HL-60 (cell line): ENCODE measurements at regions not wholly inside any gene's neighbourhood (a gene's known extent, or its start where the extent isn't known, plus 50 kb on each side); places are given as distances from the start of the nearest gene placed in this dataset.

Experiments used
- DNase-seq, 2 experiments: peaks; one replicate each; pipeline ENCODE4 v3.0.0-alpha.2; 2010 to 2020; ENCODE audit warnings: low read depth in 1 of 2, low spot score in 1 of 2
- H3K27ac ChIP-seq: fragments of 250-450 bp; sonication (Bioruptor Pico); replicated peaks from 2 replicates; pipeline ENCODE4 v1.5.1; 2020; ENCODE audit warnings: mild to moderate bottlenecking, moderate library complexity
- H3K27me3 ChIP-seq: fragments of 250-450 bp; sonication (Bioruptor Pico); 2 replicates; pipeline ENCODE4 v1.5.1; 2021; ENCODE audit warnings: mild to moderate bottlenecking, moderate library complexity; ENCODE audit not compliant: insufficient read depth, poor library complexity, severe bottlenecking
- H3K4me3 ChIP-seq: replicated peaks from 2 replicates; pipeline ENCODE4 v1.5.1; 2011; ENCODE audit warnings: mild to moderate bottlenecking, control low read depth, low read length; ENCODE audit not compliant: insufficient read depth
- CTCF ChIP-seq: IDR thresholded peaks from one replicate; pipeline ENCODE4 v1.5.1; 2011; ENCODE audit warnings: low read length, control low read depth, inconsistent platforms; ENCODE audit not compliant: insufficient read depth
- GABPA ChIP-seq: IDR thresholded peaks from 2 replicates; pipeline ENCODE4 v1.6.1; 2012; ENCODE audit warnings: low read depth
- POLR2AphosphoS5 ChIP-seq: IDR thresholded peaks from 2 replicates; pipeline ENCODE4 v1.6.1; 2012; ENCODE audit warnings: low read depth
- REST ChIP-seq: IDR thresholded peaks from 2 replicates; pipeline ENCODE4 v1.6.1; 2012; ENCODE audit warnings: low read depth; ENCODE audit not compliant: insufficient replicate concordance
- SPI1 ChIP-seq: IDR thresholded peaks from 2 replicates; pipeline ENCODE4 v1.6.1; 2012; ENCODE audit warnings: low read depth, mild to moderate bottlenecking, borderline replicate concordance

- no peaks in the 10 kb centered on the region for H3K27me3 ChIP-seq
- no peak for DNase-seq
- H3K4me3 ChIP-seq: no peak overlapping the region
- H3K27ac ChIP-seq: no peak overlapping the region
- TF ChIP-seq POLR2AphosphoS5 (no peak), GABPA (no peak), REST (no peak), CTCF (no peak), SPI1 (no peak)
Observed at GRCh38 chr5:124114911-124115310, 602.9 kb downstream of the CSNK1G3 start.

- Histone ChIP-seq H3K27ac (no peak overlapping the region), H3K4me3 (no peak overlapping the region), H3K27me3 (no peaks in the 10 kb centered on the region)
- TF ChIP-seq POLR2AphosphoS5 (no peak), SPI1 (no peak), CTCF (no peak), GABPA (no peak)
- no peak for DNase-seq
Observed at GRCh38 chr5:124111886-124112285, 599.9 kb downstream of the CSNK1G3 start.

- no peak for TF ChIP-seq SPI1
- TF ChIP-seq REST: no peak
- TF ChIP-seq POLR2AphosphoS5: no peak
- no peak for TF ChIP-seq CTCF
- no peak for TF ChIP-seq GABPA
- H3K27me3 ChIP-seq: no peaks in the 10 kb centered on the region
- H3K4me3 ChIP-seq: no peak overlapping the region
- no peak for DNase-seq
- no peak overlapping the region for H3K27ac ChIP-seq
Observed at GRCh38 chr5:124110942-124111341, 599.0 kb downstream of the CSNK1G3 start.

GRCh38 chr5:124105326-124105725 is 593.3 kb downstream of the CSNK1G3 start:
- no peaks in the 10 kb centered on the region for H3K27me3 ChIP-seq
- DNase-seq: no peak
- H3K4me3 ChIP-seq: no peak overlapping the region
- no peak for TF ChIP-seq GABPA
- TF ChIP-seq CTCF: no peak
- TF ChIP-seq POLR2AphosphoS5: no peak
- no peak for TF ChIP-seq SPI1
- TF ChIP-seq REST: no peak
- H3K27ac ChIP-seq: no peak overlapping the region
